Large intestine (tissue), 3 donors: ENCODE measurements at regions not wholly inside any gene's neighbourhood (a gene's known extent, or its start where the extent isn't known, plus 50 kb on each side); places are given as distances from the start of the nearest gene placed in this dataset.

ENCODE experiments used
- DNase-seq, 2 donors: peaks; one replicate each; pipeline versions ENCODE4 v3.0.0 to v3.0.0-alpha.2; 2013
- H3K27ac ChIP-seq: one replicate; pipeline ENCODE4 v1.5.1; 2013; ENCODE audit warnings: low read length
- H3K27me3 ChIP-seq: 2 replicates; pipeline ENCODE4 v1.6.1; 2013; ENCODE audit warnings: low read length; ENCODE audit not compliant: control insufficient read depth, insufficient read depth
- H3K36me3 ChIP-seq: 2 replicates; pipeline ENCODE4 v1.6.1; 2013; ENCODE audit warnings: low read length; ENCODE audit not compliant: control insufficient read depth, insufficient read depth
- H3K4me1 ChIP-seq: one replicate; pipeline ENCODE4 v1.6.1; 2013; ENCODE audit warnings: low read length; ENCODE audit not compliant: control insufficient read depth, insufficient read depth
- H3K4me3 ChIP-seq: one replicate; pipeline ENCODE4 v1.5.1; 2013; ENCODE audit warnings: low read length
- H3K9me3 ChIP-seq: one replicate; pipeline ENCODE4 v1.6.1; 2013; ENCODE audit warnings: mild to moderate bottlenecking, low read depth, low read length, moderate library complexity; ENCODE audit not compliant: control insufficient read depth
- WGBS: methylation state at CpG from one replicate; pipeline ENCODE4 v1.1.5; 2013; ENCODE audit warnings: low lambda C conversion rate; ENCODE audit not compliant: insufficient coverage; 5-methylcytosine and 5-hydroxymethylcytosine counted together

GRCh38 chr2:241933179-241933911 is 63.8 kb downstream of the RTP5 start:
- Histone ChIP-seq H3K9me3 (peaks cover 8% of the 10 kb centered on the region), H3K27ac (no peak overlapping the region), H3K4me1 (no peaks in the 10 kb centered on the region), H3K27me3 (no peaks in the 10 kb centered on the region), H3K4me3 (no peak overlapping the region), H3K36me3 (no peaks in the 10 kb centered on the region)
- 28% methylated on average over 2 of the region's 11 CpGs for WGBS
- peak in 1 of 2 donors; percentile 34 for DNase-seq

- Histone ChIP-seq H3K27ac (no peak overlapping the region), H3K4me3 (no peak overlapping the region), H3K36me3 (no peaks in the 10 kb centered on the region), H3K27me3 (no peaks in the 10 kb centered on the region), H3K9me3 (peaks cover 8% of the 10 kb centered on the region), H3K4me1 (no peaks in the 10 kb centered on the region)
- no peak for DNase-seq
- WGBS: no CpG with 5 or more reads among the region's 1 CpG
These were observed 65.8 kb downstream of the RTP5 start for GRCh38 chr2:241935314-241935713.

DNA sequence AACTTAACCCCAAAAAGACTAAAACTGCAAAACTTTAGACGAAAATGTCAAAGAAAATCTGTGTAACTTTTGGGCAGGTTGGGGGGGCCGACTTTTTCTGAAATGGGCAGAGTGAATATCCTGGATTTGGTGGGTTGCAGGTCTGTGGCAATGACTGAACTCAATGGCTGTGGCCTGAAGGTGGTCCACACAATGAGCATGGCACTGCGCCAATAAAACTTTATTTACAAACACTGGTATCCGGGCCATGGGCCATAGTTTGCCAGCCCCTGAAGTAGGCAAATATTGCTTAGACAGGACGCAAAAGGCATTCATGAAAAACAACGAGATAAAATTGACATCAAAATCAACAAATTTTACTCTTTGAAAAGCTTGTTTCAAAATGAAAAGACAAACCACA is 66.2 kb downstream of the RTP5 start:
- H3K27ac ChIP-seq: no peak overlapping the region
- H3K4me1 ChIP-seq: no peaks in the 10 kb centered on the region
- H3K27me3 ChIP-seq: no peaks in the 10 kb centered on the region
- H3K4me3 ChIP-seq: no peak overlapping the region
- WGBS: 100% methylated on average over 2 of the region's 6 CpGs
- H3K36me3 ChIP-seq: no peaks in the 10 kb centered on the region
- DNase-seq: no peak
- peaks cover 8% of the 10 kb centered on the region for H3K9me3 ChIP-seq

GRCh38 chr2:241936457-241937133 is 67.1 kb downstream of the RTP5 start:
- Histone ChIP-seq H3K4me1 (no peaks in the 10 kb centered on the region), H3K36me3 (no peaks in the 10 kb centered on the region), H3K4me3 (no peak overlapping the region), H3K27ac (no peak overlapping the region), H3K9me3 (peaks cover 8% of the 10 kb centered on the region), H3K27me3 (no peaks in the 10 kb centered on the region)
- WGBS: no CpG with 5 or more reads among the region's 55 CpGs
- DNase-seq: no peak

GRCh38 chr2:241937297-241937696 is 67.8 kb downstream of the RTP5 start:
- peaks cover 8% of the 10 kb centered on the region for H3K9me3 ChIP-seq
- no peak overlapping the region for H3K27ac ChIP-seq
- H3K4me1 ChIP-seq: no peaks in the 10 kb centered on the region
- no peaks in the 10 kb centered on the region for H3K36me3 ChIP-seq
- no peaks in the 10 kb centered on the region for H3K27me3 ChIP-seq
- H3K4me3 ChIP-seq: no peak overlapping the region
- DNase-seq: no peak
- WGBS: no CpG with 5 or more reads among the region's 15 CpGs

- Histone ChIP-seq H3K27me3 (no peaks in the 10 kb centered on the region), H3K4me1 (no peaks in the 10 kb centered on the region), H3K9me3 (peaks cover 8% of the 10 kb centered on the region), H3K36me3 (no peaks in the 10 kb centered on the region), H3K27ac (no peak overlapping the region), H3K4me3 (no peak overlapping the region)
- no peak for DNase-seq
- no CpG with 5 or more reads among the region's 7 CpGs for WGBS
These were observed 70.0 kb downstream of the RTP5 start for GRCh38 chr2:241939541-241939940.

DNA sequence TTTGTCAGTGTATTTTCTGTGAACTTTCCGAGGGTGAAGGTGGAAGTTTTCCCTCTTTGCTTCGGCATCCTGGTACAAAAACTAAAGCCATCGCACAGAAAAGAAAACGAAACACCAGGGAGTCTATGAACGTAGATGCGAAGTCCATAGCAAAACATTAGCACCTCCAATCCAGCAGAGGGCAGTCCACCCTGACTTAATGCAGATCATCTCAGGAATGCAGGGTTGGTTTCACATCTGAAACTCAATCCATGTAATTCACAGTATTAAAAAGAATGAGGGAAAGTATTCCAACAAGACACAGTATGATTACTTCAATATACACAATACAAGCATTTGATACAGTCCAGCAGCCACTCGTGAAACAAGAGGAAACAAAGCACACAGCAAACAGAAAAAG is 70.8 kb downstream of the RTP5 start:
- no peaks in the 10 kb centered on the region for H3K36me3 ChIP-seq
- H3K27ac ChIP-seq: no peak overlapping the region
- no peaks in the 10 kb centered on the region for H3K4me1 ChIP-seq
- H3K27me3 ChIP-seq: no peaks in the 10 kb centered on the region
- H3K9me3 ChIP-seq: peaks cover 8% of the 10 kb centered on the region
- no peak overlapping the region for H3K4me3 ChIP-seq
- 100% methylated on average over 1 of the region's 7 CpGs for WGBS
- no peak for DNase-seq

GRCh38 chr2:241941691-241942301 is 72.3 kb downstream of the RTP5 start:
- WGBS: 67% methylated on average over 3 of the region's 17 CpGs
- DNase-seq: peak in 1 of 2 donors; percentile 42
- Histone ChIP-seq H3K27me3 (no peaks in the 10 kb centered on the region), H3K4me3 (no peak overlapping the region), H3K36me3 (no peaks in the 10 kb centered on the region), H3K9me3 (peaks cover 6% of the 10 kb centered on the region), H3K4me1 (no peaks in the 10 kb centered on the region), H3K27ac (no peak overlapping the region)

DNA sequence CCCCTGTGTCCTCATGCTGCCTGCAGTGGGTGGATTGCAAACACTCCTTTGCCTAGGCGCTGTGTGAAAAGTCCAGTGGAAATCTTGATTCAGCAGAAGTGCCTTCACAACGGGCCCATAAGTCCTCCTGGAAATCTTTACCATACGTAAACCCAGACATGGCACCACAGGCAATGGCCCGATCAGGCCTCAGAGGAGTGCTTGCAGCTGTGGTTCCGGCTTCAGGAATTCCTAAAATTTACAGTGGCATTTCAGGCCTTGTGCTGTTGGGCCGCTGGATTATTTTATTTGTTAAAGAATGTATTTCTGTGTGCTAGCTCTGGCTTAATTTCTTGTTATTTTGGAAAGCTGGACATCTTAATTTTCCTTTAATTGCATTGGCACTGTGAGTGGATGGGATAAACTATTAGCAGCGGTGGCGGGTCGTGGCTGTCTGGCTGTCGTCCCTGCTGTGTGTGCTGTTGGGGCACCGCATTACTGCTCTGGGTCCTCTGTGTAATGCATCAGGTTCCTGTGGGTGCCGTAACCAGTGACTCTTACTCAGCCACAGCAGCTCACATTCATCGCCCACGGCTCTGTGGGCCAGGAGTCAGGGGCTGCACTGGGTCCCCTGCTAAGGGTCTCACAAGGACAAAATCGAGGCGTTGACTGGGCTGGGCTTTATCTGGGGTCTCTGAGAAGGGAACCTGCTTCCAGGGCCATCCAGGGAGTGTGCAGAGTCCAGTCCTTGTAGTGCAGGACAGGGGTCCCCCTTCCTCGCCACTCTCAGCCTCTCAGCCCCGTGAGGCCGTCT is 73.1 kb downstream of the RTP5 start:
- WGBS: no CpG with 5 or more reads among the region's 19 CpGs
- no peaks in the 10 kb centered on the region for H3K36me3 ChIP-seq
- no peaks in the 10 kb centered on the region for H3K27me3 ChIP-seq
- H3K4me3 ChIP-seq: no peak overlapping the region
- no peaks in the 10 kb centered on the region for H3K4me1 ChIP-seq
- no peak for DNase-seq
- peaks cover 9% of the 10 kb centered on the region for H3K9me3 ChIP-seq
- H3K27ac ChIP-seq: no peak overlapping the region

DNA sequence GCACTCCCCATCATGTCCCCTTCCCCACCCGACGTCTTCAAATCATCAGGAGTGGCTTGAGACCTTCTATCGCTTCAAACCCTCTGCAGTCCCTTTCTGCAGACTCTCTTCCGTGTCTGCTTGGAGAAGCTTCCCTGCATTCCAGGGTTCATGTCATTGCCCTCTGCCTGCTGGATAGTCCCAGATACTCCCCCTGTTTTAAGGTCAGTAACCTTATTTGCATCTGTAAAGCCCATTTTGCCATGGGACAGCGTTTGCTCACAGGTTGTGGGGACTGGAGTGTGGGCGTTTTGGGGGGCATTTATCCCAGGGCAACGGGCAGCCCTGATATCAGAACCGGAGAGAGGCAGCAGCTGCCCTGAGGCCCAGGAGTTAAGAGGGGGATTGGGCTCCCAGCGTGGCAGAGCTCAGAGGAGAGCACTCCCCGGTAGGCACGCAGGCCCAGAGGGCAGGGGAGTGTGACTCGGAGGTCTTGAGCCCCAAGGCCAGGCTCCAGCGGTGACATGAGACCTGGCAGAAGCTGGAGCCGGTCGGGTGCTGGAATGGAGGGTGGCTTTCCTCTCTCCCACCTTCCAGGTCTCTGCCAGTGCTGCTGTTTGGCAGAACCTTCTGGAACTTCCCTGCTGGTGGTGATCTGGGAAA is 73.8 kb downstream of the RTP5 start:
- Histone ChIP-seq H3K4me1 (no peaks in the 10 kb centered on the region), H3K27me3 (no peaks in the 10 kb centered on the region), H3K36me3 (no peaks in the 10 kb centered on the region), H3K4me3 (no peak overlapping the region), H3K9me3 (peaks cover 9% of the 10 kb centered on the region), H3K27ac (no peak overlapping the region)
- DNase-seq: no peak
- no CpG with 5 or more reads among the region's 15 CpGs for WGBS
